Right lobe of liver (tissue), 6 donors: ENCODE measurements at regions not wholly inside any gene's neighbourhood (a gene's known extent, or its start where the extent isn't known, plus 50 kb on each side); places are given as distances from the start of the nearest gene placed in this dataset.

Source experiments
- ATAC-seq, 4 donors: fragments of 200-7000 bp; cut with Tn5 transposase; one replicate each; pipeline ENCODE4 v1.9.1; 2020; ENCODE audit warnings: mild to moderate bottlenecking in 4 of 4, moderate library complexity in 4 of 4
- DNase-seq, 3 donors: peaks; one replicate each; pipeline ENCODE4 v3.0.0-alpha.2; 2020
- H3K27ac ChIP-seq, 3 donors: fragments of 200-600 bp; one replicate each; pipeline ENCODE4 v1.8.0; 2022
- H3K27me3 ChIP-seq, 2 donors: fragments of 200-600 bp; one replicate each; pipeline ENCODE4 v1.8.0; 2022
- H3K36me3 ChIP-seq, 4 donors: fragments of 200-600 bp; sonication (generic) in 1 of 4; one replicate each; pipeline versions ENCODE4 v1.5.1 to v1.8.0; 2017 to 2022; ENCODE audit warnings: control low read depth in 1 of 4
- H3K4me1 ChIP-seq, 4 donors: fragments of 200-600 bp; sonication (generic) in 1 of 4; one replicate each; pipeline versions ENCODE4 v1.5.1 to v1.8.0; 2017 to 2022; ENCODE audit warnings: control low read depth in 1 of 4
- H3K4me3 ChIP-seq, 3 donors: fragments of 200-600 bp; one replicate each; pipeline ENCODE4 v1.8.0; 2022
- H3K9me3 ChIP-seq, 4 donors: fragments of 200-600 bp; sonication (generic) in 1 of 4; one replicate each; pipeline versions ENCODE4 v1.5.1 to v1.8.0; 2017 to 2022; ENCODE audit warnings: control low read depth in 1 of 4
- POLR2A ChIP-seq: fragments of 450-650 bp; IDR thresholded peaks from one replicate; pipeline ENCODE4 v1.6.1; 2017; ENCODE audit warnings: antibody characterized with exemption, mild to moderate bottlenecking
- WGBS: methylation state at CpG from one replicate; pipeline ENCODE4 v1.1.6; 2018; ENCODE audit warnings: low coverage, low lambda C conversion rate; ENCODE audit not compliant: insufficient coverage; ENCODE audit errors: missing lambda C conversion rate; 5-methylcytosine and 5-hydroxymethylcytosine counted together
- intact Hi-C, 2 donors: fragments of 100-400 bp; cut with DNase I; formaldehyde crosslinking; loops; one replicate each; pipeline versions ENCODE4 v1.11.2 to v1.14.1; 2022
- TF ChIP-seq, protein P1 (sequence below), 4 donors: fragments of 200-600 bp in 3 of 4; fragments of 450-650 bp in 1 of 4; IDR thresholded peaks; one replicate each; pipeline versions ENCODE4 v1.5.1 to v1.8.0; 2016 to 2022; ENCODE audit warnings: antibody characterized with exemption in 4 of 4, mild to moderate bottlenecking in 2 of 4
- donor health status: DM: no; HTN: yes; CAD: no.
- donor health status: DM: no; HTN: no; CAD: no.
- donor health status: DM: no; HTN: no; CAD: no.
- donor health status: DM: no; HTN: yes; CAD: no.
- donor health status: DM: no; HTN: yes; CAD: no.

- ATAC-seq (no peak), DNase-seq (no peak)
- Histone ChIP-seq H3K9me3 (no peaks in the 10 kb centered on the region), H3K27me3 (no peaks in the 10 kb centered on the region), H3K4me3 (no peak overlapping the region), H3K27ac (no peak overlapping the region), H3K4me1 (no peaks in the 10 kb centered on the region), H3K36me3 (no peaks in the 10 kb centered on the region)
- TF ChIP-seq, protein P1, sequence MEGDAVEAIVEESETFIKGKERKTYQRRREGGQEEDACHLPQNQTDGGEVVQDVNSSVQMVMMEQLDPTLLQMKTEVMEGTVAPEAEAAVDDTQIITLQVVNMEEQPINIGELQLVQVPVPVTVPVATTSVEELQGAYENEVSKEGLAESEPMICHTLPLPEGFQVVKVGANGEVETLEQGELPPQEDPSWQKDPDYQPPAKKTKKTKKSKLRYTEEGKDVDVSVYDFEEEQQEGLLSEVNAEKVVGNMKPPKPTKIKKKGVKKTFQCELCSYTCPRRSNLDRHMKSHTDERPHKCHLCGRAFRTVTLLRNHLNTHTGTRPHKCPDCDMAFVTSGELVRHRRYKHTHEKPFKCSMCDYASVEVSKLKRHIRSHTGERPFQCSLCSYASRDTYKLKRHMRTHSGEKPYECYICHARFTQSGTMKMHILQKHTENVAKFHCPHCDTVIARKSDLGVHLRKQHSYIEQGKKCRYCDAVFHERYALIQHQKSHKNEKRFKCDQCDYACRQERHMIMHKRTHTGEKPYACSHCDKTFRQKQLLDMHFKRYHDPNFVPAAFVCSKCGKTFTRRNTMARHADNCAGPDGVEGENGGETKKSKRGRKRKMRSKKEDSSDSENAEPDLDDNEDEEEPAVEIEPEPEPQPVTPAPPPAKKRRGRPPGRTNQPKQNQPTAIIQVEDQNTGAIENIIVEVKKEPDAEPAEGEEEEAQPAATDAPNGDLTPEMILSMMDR (IDR thresholded peaks at IDR 0.05) = no peak
- no peak for TF ChIP-seq POLR2A
- WGBS = 47% methylated on average over 10 of the region's 10 CpGs
- intact Hi-C loops = no loop called here
Measured at GRCh38 chr20:61119273-61119672, 132.8 kb upstream of the CDH4 start.

DNA sequence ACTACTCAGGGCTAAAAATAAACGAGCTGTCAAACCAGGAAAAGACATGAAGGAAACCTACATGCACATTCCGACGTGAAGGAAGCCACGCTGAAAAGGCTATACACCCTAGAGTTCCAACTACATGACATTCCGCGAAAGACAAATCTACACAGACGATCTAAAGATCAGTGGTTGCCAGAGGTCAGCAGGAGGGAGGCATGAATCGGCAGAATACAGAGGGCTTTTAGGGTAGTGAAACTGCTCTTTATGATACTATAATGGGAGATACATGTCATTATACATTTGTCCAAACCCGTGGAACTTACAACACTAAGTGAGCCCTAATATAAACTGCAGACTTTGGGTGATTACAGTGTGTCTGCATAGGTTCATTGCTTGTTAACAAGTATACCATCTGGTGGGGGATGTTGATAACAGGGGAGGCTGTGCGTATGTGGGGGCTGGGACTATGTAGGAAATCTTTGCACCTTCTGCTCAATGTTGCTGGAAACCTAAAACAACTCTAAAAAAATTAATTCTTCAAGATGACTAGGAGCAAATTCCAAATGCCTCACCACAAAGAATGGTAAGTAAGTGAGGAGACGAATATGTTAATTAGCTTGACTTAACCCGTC is 132.2 kb upstream of the CDH4 start:
- Histone ChIP-seq H3K9me3 (no peaks in the 10 kb centered on the region), H3K4me3 (no peak overlapping the region), H3K27ac (no peak overlapping the region), H3K36me3 (no peaks in the 10 kb centered on the region), H3K4me1 (no peaks in the 10 kb centered on the region), H3K27me3 (no peaks in the 10 kb centered on the region)
- 39% methylated on average over 9 of the region's 12 CpGs for WGBS
- DNase-seq = no peak
- no peak for ATAC-seq
- intact Hi-C loops = no loop called here
- no peak for TF ChIP-seq POLR2A
- TF ChIP-seq, protein P1 (IDR thresholded peaks at IDR 0.05) = no peak

- H3K36me3 ChIP-seq = no peaks in the 10 kb centered on the region
- ATAC-seq = peak; percentile 38 to 69 (median 50)
- H3K27me3 ChIP-seq = no peaks in the 10 kb centered on the region
- intact Hi-C loops = no loop called here
- TF ChIP-seq POLR2A = no peak
- TF ChIP-seq, protein P1 (IDR thresholded peaks at IDR 0.05) = peak; percentile 19 to 51 (median 46)
- DNase-seq = no peak
- WGBS = 29% methylated on average over 15 of the region's 17 CpGs
- H3K27ac ChIP-seq = no peak overlapping the region
- H3K4me3 ChIP-seq = no peak overlapping the region
- no peaks in the 10 kb centered on the region for H3K4me1 ChIP-seq
- no peaks in the 10 kb centered on the region for H3K9me3 ChIP-seq
Measured at GRCh38 chr20:61120595-61121515, 131.2 kb upstream of the CDH4 start.

DNA sequence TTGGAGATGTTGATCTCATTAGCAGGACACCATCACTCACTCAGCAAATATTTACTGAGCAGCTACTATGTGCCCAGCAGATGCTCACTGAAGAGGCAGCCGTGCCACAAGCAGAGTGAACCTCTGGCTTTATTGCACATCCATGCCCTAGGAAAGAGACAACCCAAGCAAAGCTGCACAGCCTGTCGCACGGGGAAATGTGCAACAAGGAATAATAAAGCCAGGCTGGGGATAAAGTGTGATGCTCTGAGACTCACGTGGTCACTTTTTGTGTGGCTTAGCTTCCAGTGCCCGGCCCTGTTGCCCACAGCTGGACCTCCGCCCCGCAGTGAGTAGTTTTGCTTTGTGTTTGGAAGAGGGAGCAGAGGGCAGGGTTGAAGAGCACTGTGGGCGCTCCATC is 130.4 kb upstream of the CDH4 start:
- H3K27me3 ChIP-seq = no peaks in the 10 kb centered on the region
- no peak for ATAC-seq
- no peak for DNase-seq
- 80% methylated on average over 4 of the region's 8 CpGs for WGBS
- no peaks in the 10 kb centered on the region for H3K9me3 ChIP-seq
- TF ChIP-seq POLR2A = no peak
- TF ChIP-seq, protein P1 (IDR thresholded peaks at IDR 0.05) = no peak
- H3K27ac ChIP-seq = no peak overlapping the region
- no peaks in the 10 kb centered on the region for H3K36me3 ChIP-seq
- intact Hi-C loops = no loop called here
- no peaks in the 10 kb centered on the region for H3K4me1 ChIP-seq
- H3K4me3 ChIP-seq = no peak overlapping the region
